ENCODE measurements at regions not wholly inside any gene's neighbourhood (a gene's known extent, or its start where the extent isn't known, plus 50 kb on each side); places are given as distances from the start of the nearest gene placed in this dataset.

DNA sequence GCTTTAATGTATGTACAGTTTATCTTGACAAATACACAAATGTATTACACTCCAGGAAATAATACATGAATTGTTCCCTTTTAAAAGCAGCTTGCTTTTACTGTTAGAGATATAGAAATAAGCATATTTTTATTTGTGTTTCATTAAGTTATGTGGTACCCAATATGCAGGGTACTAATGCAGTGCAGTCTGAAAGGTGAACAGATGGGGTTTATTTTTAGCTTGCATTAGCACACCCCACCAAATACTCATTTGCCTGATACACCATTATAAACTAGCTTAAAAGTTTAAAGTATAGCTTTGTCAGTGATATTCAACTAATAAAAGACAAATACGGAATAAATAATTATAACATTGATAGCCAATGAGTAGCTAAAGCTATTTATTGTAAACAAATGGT lies 394.7 kb upstream of the ZNF804A start:
- TF ChIP-seq, protein P1, sequence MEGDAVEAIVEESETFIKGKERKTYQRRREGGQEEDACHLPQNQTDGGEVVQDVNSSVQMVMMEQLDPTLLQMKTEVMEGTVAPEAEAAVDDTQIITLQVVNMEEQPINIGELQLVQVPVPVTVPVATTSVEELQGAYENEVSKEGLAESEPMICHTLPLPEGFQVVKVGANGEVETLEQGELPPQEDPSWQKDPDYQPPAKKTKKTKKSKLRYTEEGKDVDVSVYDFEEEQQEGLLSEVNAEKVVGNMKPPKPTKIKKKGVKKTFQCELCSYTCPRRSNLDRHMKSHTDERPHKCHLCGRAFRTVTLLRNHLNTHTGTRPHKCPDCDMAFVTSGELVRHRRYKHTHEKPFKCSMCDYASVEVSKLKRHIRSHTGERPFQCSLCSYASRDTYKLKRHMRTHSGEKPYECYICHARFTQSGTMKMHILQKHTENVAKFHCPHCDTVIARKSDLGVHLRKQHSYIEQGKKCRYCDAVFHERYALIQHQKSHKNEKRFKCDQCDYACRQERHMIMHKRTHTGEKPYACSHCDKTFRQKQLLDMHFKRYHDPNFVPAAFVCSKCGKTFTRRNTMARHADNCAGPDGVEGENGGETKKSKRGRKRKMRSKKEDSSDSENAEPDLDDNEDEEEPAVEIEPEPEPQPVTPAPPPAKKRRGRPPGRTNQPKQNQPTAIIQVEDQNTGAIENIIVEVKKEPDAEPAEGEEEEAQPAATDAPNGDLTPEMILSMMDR (IDR thresholded peaks at IDR 0.05; ENCODE audit: low read depth, low read length, missing control alignments) = no peak
- DNase-seq (ENCODE audit: low read depth) = no peak
- H3K4me3 ChIP-seq (ENCODE audit: low read depth, low read length) = no peak overlapping the region

DNA sequence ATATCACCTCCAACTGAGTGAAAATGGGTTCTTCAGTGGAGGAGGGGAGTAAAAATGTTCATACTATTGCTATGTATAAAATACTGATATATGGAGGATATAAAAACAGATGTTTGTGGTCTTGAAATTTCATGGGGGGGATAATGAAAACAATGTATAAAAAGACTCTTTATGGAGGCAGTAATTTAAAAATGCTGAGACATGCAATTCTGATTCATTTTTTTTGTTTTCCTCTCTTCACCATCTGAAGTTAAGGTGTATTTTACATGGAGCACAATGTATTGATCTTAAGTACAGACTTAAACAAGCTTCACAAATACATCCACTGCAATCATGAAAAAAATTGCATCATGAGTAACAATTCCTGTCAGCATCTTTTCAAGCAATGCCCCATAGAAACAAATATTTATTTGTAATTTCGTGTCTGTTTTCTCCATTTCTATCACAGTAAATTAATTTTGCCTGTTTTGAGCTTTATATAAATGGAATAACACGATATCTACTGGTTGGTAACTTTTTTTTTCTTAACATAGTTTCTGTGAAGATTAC lies 393.2 kb upstream of the ZNF804A start:
- TF ChIP-seq, protein P1 (IDR thresholded peaks at IDR 0.05; ENCODE audit: low read depth, low read length, missing control alignments) = no peak
- no peak for DNase-seq (ENCODE audit: low read depth)
- H3K4me3 ChIP-seq (ENCODE audit: low read depth, low read length) = no peak overlapping the region

DNA sequence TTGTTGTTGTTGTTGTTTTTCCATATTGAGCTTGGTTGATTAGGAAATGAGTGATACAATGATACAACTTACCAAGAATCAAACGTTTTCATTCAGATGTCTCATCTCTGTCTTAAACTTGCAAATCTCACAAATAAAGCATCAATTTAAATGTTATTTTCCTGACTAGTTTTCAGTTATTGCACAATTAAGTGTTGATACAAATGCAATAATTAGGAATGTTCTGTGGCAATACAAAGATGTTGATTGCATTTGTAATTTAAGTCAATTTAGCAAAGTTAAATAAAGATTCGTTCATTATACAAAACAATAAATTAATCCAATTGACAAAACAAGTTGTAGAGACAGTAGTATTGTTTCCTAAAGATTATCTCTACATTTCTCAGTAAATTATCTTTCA lies 392.3 kb upstream of the ZNF804A start:
- H3K4me3 ChIP-seq (ENCODE audit: low read depth, low read length) = no peak overlapping the region
- TF ChIP-seq, protein P1 (IDR thresholded peaks at IDR 0.05; ENCODE audit: low read depth, low read length, missing control alignments) = no peak
- DNase-seq (ENCODE audit: low read depth) = no peak

DNA sequence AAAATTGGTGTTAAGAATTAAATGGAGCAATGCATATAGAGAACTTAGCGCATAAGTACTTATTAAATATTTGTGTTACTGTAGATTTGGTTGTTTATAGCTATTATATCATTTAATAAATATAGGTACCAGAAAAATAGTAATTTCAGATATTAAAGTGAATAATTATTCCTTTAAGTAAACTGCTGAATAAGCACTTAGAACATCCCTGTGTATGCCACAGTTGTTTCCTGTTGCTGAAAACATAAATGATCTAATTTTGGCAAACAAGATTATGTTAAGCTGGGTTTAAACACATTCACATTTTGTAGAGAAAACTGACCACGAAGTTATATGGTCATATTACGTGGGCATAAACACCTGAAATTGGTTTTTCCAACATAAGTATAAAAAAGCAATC lies 388.0 kb upstream of the ZNF804A start:
- TF ChIP-seq, protein P1 (IDR thresholded peaks at IDR 0.05; ENCODE audit: low read depth, low read length, missing control alignments) = no peak
- H3K4me3 ChIP-seq (ENCODE audit: low read depth, low read length) = no peak overlapping the region
- no peak for DNase-seq (ENCODE audit: low read depth)

DNA sequence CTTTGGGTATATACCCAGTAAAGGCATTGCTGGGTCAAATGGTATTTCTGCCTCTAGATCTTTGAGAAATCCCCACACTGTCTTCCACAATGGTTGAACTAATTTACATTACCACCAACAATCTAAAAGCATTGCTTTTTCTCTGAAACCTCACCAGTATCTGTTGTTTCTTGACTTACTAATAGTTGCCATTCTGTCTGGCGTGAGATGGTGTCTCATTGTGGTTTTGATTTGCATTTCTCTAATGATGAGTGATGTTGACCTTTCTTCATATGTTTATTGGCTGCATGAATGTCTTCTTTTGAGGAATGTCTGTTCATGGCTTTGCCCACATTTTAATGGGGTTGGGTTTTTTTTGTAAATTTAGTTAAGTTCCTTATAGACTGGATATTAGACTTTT lies 382.6 kb upstream of the ZNF804A start:
- H3K4me3 ChIP-seq (ENCODE audit: low read depth, low read length) = no peak overlapping the region
- no peak for DNase-seq (ENCODE audit: low read depth)
- TF ChIP-seq, protein P1 (IDR thresholded peaks at IDR 0.05; ENCODE audit: low read depth, low read length, missing control alignments) = no peak

DNA sequence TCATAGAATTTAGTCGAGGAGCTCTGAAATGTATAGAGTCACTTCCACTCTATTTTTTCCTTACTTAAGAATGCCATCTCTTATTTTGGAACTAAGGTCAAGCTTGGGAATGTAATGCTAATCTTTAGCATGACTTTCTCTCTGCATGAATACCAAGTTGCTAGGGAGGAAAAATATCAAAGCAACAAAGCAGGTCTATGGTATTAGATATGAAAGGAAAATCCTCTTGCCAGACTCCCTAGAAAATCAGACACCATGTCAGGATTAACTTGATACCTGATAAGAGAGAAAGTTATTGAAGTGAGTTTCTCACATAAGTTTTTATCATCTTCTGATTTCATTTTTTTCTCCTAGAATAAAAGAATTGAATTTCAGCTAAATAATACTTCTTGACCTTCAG lies 341.7 kb upstream of the ZNF804A start:
- no peak overlapping the region for H3K4me3 ChIP-seq (ENCODE audit: low read depth, low read length)
- DNase-seq (ENCODE audit: low read depth) = no peak
- TF ChIP-seq, protein P1 (IDR thresholded peaks at IDR 0.05; ENCODE audit: low read depth, low read length, missing control alignments) = no peak

DNA sequence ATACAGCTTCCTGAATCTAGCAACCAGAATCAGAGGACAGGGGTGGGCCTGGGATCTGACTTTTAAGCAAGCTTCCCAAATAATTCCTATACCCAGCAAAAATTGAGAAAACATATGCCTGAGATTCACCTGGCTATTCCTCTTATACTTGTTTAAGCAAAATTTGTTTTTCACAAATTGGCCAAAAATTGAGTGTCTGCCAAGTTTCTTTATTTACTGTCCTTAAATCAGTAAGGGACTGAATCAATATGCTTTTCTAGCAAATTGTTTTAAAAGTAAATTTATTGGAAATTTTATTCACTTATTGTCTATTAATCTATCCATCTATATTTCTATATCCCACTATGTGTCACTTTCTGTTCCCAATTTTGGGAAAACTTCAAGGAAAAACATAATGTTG lies 337.0 kb upstream of the ZNF804A start:
- TF ChIP-seq, protein P1 (IDR thresholded peaks at IDR 0.05; ENCODE audit: low read depth, low read length, missing control alignments) = no peak
- H3K4me3 ChIP-seq (ENCODE audit: low read depth, low read length) = no peak overlapping the region
- DNase-seq (ENCODE audit: low read depth) = no peak
